ENCODE measurements at regions not wholly inside any gene's neighbourhood (a gene's known extent, or its start where the extent isn't known, plus 50 kb on each side); places are given as distances from the start of the nearest gene placed in this dataset.

DNA sequence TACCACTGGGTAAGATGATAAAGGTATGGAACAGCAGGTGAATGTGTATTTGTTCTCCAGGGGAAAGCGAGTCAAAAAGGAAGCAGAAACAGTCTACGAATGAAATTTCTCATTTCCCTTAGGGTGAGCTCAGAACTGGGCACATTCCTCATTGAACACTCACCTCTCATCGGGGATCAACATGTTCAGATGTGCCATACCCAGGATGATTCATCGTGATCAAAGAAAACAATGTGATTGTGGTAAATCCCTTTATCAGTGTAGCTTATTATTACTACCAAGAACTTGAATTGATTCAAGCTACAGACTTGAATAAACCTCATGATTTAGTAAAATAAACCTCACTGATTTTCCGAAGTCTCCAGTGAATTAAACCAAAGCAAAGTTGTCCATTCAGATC lies 72.1 kb downstream of the GJD2 start:
- no peak overlapping the region for H3K27ac ChIP-seq (ENCODE audit: low read depth in 1 of 2, low read length in 1 of 2)
- ATAC-seq (ENCODE audit: insufficient read depth, low FRiP score) (no peak), DNase-seq (no peak)
- H3K4me1 ChIP-seq (ENCODE audit: control insufficient read depth in 5 of 5, insufficient read depth in 5 of 5, low read length in 5 of 5) = no peaks in the 10 kb centered on the region
- TF ChIP-seq, protein P1, sequence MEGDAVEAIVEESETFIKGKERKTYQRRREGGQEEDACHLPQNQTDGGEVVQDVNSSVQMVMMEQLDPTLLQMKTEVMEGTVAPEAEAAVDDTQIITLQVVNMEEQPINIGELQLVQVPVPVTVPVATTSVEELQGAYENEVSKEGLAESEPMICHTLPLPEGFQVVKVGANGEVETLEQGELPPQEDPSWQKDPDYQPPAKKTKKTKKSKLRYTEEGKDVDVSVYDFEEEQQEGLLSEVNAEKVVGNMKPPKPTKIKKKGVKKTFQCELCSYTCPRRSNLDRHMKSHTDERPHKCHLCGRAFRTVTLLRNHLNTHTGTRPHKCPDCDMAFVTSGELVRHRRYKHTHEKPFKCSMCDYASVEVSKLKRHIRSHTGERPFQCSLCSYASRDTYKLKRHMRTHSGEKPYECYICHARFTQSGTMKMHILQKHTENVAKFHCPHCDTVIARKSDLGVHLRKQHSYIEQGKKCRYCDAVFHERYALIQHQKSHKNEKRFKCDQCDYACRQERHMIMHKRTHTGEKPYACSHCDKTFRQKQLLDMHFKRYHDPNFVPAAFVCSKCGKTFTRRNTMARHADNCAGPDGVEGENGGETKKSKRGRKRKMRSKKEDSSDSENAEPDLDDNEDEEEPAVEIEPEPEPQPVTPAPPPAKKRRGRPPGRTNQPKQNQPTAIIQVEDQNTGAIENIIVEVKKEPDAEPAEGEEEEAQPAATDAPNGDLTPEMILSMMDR (IDR thresholded peaks at IDR 0.05; ENCODE audit: control extremely low read depth, extremely low read depth) = no peak
- WGBS, 2 donors = 86 to 87% methylated on average over 5 of the region's 5 CpGs
- no peaks in the 10 kb centered on the region for H3K36me3 ChIP-seq (ENCODE audit: control insufficient read depth in 4 of 4, insufficient read depth in 4 of 4, low read length in 4 of 4)
- H3K9ac ChIP-seq (ENCODE audit: insufficient read depth in 1 of 2, low read length in 2 of 2) = no peak overlapping the region
- H3K9me3 ChIP-seq (ENCODE audit: control insufficient read depth in 4 of 4, insufficient read depth in 3 of 4, low read length in 3 of 4) = no peaks in the 10 kb centered on the region
- H3K27me3 ChIP-seq (ENCODE audit: control insufficient read depth in 3 of 3, insufficient read depth in 3 of 3, low read length in 2 of 3) = no peaks in the 10 kb centered on the region
- H3K4me3 ChIP-seq = no peak overlapping the region

DNA sequence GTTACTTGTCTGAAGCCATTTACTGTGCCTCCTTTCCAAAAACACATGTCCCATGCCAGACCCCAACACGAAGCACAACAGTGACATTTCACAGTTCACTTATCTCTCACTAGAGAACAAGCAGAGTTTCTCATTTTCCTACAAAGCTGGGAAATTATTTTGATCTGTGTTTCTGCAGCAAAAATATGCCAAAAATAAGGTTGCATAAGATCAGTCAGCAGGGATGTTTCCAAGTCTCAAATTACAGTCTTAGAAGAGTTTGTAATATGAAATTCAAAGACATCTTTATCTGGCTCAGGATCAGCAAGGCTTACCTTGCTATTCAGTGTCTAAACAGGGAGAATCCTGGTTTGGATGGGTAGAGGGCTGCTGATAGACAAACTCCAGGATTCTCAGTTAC lies 75.5 kb downstream of the GJD2 start:
- DNase-seq = peak in 2 of 3 donors; percentile 24 to 64
- Histone ChIP-seq H3K27me3 (ENCODE audit: control insufficient read depth in 3 of 3, insufficient read depth in 3 of 3, low read length in 2 of 3) (no peaks in the 10 kb centered on the region), H3K36me3 (ENCODE audit: control insufficient read depth in 4 of 4, insufficient read depth in 4 of 4, low read length in 4 of 4) (no peaks in the 10 kb centered on the region), H3K4me1 (ENCODE audit: control insufficient read depth in 5 of 5, insufficient read depth in 5 of 5, low read length in 5 of 5) (no peaks in the 10 kb centered on the region), H3K9me3 (ENCODE audit: control insufficient read depth in 4 of 4, insufficient read depth in 3 of 4, low read length in 3 of 4) (no peaks in the 10 kb centered on the region), H3K27ac (ENCODE audit: low read depth in 1 of 2, low read length in 1 of 2) (no peak overlapping the region), H3K4me3 (no peak overlapping the region), H3K9ac (ENCODE audit: insufficient read depth in 1 of 2, low read length in 2 of 2) (no peak overlapping the region)
- no peak for ATAC-seq (ENCODE audit: insufficient read depth, low FRiP score)
- WGBS, 2 donors = 55 to 70% methylated on average over 1 of the region's 1 CpG
- TF ChIP-seq, protein P1 (IDR thresholded peaks at IDR 0.05; ENCODE audit: control extremely low read depth, extremely low read depth) = no peak

DNA sequence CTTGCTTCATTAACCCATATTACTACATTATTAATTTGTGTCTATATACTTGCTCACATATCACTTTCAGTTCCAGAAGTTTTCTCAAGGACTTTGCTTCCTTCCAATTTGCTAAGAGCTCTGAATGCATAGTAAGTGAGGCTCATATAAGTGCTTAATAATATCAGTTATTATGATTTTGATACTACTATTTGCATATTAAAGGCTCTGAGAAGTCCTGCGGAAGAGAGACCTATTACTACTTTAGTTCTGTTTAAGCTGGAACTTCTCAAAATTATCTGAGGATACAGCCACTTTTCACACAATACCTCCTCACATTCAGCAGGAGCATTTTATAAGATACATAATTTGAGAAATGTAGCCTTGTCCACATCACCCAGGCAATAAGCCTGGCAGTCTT lies 81.6 kb downstream of the GJD2 start:
- TF ChIP-seq, protein P1 (IDR thresholded peaks at IDR 0.05; ENCODE audit: control extremely low read depth, extremely low read depth) = no peak
- H3K9ac ChIP-seq (ENCODE audit: insufficient read depth in 1 of 2, low read length in 2 of 2) = no peak overlapping the region
- peaks cover 0 to 4% (median 2%) of the 10 kb centered on the region in 3 donors for H3K27me3 ChIP-seq (ENCODE audit: control insufficient read depth in 3 of 3, insufficient read depth in 3 of 3, low read length in 2 of 3)
- H3K4me3 ChIP-seq = no peak overlapping the region
- no peak overlapping the region for H3K27ac ChIP-seq (ENCODE audit: low read depth in 1 of 2, low read length in 1 of 2)
- H3K9me3 ChIP-seq (ENCODE audit: control insufficient read depth in 4 of 4, insufficient read depth in 3 of 4, low read length in 3 of 4) = no peaks in the 10 kb centered on the region
- 98 to 100% methylated on average over 1 of the region's 1 CpG for whole genome bisulfite sequencing, 2 donors
- H3K36me3 ChIP-seq (ENCODE audit: control insufficient read depth in 4 of 4, insufficient read depth in 4 of 4, low read length in 4 of 4) = no peaks in the 10 kb centered on the region
- DNase-seq (no peak), ATAC-seq (ENCODE audit: insufficient read depth, low FRiP score) (no peak)
- H3K4me1 ChIP-seq (ENCODE audit: control insufficient read depth in 5 of 5, insufficient read depth in 5 of 5, low read length in 5 of 5) = no peaks in the 10 kb centered on the region

DNA sequence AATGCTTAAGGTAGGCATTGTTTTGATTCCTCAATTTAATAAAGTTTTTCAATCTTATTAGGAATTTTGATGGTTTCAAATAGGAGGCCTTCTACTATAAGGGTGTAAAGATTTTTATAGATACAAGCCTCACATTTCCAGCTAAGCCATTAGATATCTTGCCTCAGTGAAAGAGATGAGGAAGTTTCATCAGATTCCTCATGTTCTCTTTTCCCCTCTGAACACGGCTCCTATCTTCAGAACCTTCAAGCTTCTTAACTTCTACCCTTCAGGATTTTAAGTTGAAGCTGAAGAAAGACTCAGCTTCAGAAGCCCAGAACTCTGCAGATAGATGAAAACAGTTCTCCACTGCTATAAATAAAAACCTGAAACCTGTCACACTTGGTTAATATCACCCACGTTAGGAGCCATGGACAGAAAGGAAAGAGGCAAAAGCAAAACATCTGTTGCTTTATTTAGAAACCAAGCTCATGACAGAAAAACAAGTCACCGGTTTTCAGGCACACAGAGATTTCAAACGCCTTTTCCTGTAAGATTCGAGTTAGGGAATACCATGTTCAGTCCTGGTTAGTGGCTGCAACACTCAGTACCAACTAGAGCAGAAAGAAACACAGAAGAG lies 82.2 kb upstream of the GOLGA8B start:
- TF ChIP-seq, protein P1 (IDR thresholded peaks at IDR 0.05; ENCODE audit: control extremely low read depth, extremely low read depth) = no peak
- WGBS, 2 donors = 21 to 44% methylated on average over 5 of the region's 5 CpGs
- Histone ChIP-seq H3K4me1 (ENCODE audit: control insufficient read depth in 5 of 5, insufficient read depth in 5 of 5, low read length in 5 of 5) (no peaks in the 10 kb centered on the region), H3K27me3 (ENCODE audit: control insufficient read depth in 3 of 3, insufficient read depth in 3 of 3, low read length in 2 of 3) (peaks cover 0 to 5% (median 0%) of the 10 kb centered on the region in 3 donors), H3K9me3 (ENCODE audit: control insufficient read depth in 4 of 4, insufficient read depth in 3 of 4, low read length in 3 of 4) (peaks cover 0 to 2% (median 0%) of the 10 kb centered on the region in 4 donors), H3K9ac (ENCODE audit: insufficient read depth in 1 of 2, low read length in 2 of 2) (no peak overlapping the region), H3K4me3 (no peak overlapping the region), H3K36me3 (ENCODE audit: control insufficient read depth in 4 of 4, insufficient read depth in 4 of 4, low read length in 4 of 4) (no peaks in the 10 kb centered on the region), H3K27ac (ENCODE audit: low read depth in 1 of 2, low read length in 1 of 2) (no peak overlapping the region)
- ATAC-seq (ENCODE audit: insufficient read depth, low FRiP score) (no peak), DNase-seq (no peak)
